Activated CD4-positive, alpha-beta T cell treated with anti-CD3 and anti-CD28 coated beads for 4 hours (primary cell): ENCODE measurements at regions not wholly inside any gene's neighbourhood (a gene's known extent, or its start where the extent isn't known, plus 50 kb on each side); places are given as distances from the start of the nearest gene placed in this dataset.

Experiments
- DNase-seq, 2 donors: peaks; one replicate each; pipeline ENCODE4 v3.0.0-alpha.2; 2020

DNA sequence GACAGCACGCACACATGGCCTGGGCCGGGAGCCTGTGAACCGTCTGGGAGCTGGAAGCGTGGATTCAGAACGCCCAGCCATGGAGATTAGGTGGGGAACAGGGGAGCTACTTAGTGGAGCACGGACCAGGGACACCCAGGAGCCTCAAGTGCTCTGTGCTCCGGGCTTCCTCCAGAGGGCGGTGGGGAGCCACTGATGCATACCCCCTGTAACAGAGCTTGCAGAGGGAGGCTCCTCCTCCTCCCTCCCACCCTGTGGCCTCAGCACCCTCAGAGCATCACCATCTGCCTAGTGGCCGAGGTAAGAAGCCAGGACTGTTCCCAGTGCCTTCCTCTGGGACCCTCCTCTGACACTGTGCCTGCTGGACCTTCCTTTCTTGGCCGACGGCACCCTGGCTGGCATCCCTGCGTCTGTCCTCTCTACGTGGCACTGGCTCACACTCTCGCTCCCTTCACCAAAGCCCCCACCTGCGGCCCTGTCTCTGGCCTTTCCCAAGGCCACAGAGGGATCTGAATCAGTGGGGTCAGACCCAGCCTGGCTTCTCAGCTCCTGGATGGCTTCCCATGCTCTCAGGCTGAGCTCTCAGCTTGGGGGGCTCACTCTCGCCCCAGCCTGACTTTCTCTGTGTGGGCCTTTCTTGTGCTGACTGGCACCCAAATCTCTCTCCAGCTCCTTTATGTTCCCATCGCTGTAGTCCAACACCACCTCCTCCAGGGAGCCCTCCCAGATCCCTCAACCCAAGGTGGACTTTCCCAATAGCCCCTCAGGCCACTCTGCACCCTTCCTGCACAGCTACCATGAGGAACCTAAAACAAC, 780.9 kb downstream of the BRD1 start:
- no peak for DNase-seq

DNA sequence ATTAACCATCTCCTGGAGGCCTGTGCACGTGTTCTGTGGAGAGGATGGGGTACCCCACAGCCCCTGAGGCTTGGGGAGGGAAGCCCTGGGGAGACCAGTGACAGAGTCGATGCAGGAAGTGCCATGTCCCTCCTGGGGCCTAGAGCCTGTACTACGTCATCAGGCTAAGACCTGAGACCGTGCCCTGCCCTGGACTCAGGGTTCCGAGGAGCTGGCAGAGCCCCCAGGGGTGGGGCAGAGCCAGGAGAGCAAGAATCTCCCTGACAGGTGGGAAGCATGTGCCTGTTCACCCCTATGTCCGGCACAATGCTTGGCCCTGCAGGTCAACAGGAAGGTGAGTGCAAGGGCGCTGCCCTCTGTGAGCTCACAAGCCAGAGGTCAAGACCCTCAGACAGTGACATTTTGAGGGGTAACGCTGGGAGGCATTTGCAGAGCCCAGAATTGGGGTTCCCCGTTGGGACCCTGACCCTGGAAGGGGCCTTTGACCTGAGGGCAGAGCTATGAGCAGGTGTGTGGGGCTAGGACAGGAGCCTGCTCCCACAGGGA, 781.6 kb downstream of the BRD1 start:
- no peak for DNase-seq

GRCh38 chr22:49045276-49045675, 782.4 kb downstream of the BRD1 start:
- DNase-seq: no peak

- no peak for DNase-seq
These were observed 782.9 kb downstream of the BRD1 start for GRCh38 chr22:49044776-49045175.

DNA sequence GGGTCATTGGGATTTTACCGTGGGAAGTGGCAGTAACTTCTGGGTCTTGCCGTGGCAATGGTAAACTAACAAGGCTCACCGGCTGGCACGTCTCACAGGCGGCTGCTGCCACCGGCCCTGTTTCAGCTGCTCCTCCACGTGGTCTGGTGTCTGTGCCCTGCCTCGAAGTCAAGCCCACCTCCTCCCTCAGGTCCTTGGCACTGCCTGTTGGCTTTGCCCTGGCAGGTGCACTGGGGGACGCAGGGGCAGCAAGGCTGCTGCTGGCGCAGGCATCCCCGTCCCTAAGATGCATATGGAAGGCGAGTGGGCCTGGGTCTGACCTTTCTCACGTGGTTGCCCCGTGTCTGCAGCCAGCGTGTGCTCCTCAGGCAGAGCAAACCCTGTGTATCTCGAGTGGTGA, 783.6 kb downstream of the BRD1 start:
- DNase-seq: no peak

GRCh38 chr22:49042877-49043859, 784.5 kb downstream of the BRD1 start:
- no peak for DNase-seq

DNA sequence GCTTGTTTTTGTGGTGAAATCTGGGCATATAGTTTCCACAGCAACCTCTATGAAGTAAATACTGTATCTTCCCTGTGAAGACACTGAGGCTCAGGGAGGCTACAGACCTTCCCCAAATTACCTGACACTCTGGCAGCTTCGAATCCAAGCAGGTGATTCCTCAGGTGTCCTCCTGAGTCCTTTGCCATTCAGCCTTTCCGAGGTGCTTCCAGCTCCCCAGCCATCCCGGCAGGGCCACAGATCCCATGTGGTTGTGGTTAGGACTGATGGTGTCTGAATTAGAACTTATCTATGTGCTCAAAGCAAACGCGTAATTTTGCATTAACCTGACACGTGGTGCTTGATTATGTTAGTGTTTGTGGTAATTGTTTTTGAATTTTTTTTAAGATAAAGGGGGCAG, 785.6 kb downstream of the BRD1 start:
- DNase-seq: no peak

DNA sequence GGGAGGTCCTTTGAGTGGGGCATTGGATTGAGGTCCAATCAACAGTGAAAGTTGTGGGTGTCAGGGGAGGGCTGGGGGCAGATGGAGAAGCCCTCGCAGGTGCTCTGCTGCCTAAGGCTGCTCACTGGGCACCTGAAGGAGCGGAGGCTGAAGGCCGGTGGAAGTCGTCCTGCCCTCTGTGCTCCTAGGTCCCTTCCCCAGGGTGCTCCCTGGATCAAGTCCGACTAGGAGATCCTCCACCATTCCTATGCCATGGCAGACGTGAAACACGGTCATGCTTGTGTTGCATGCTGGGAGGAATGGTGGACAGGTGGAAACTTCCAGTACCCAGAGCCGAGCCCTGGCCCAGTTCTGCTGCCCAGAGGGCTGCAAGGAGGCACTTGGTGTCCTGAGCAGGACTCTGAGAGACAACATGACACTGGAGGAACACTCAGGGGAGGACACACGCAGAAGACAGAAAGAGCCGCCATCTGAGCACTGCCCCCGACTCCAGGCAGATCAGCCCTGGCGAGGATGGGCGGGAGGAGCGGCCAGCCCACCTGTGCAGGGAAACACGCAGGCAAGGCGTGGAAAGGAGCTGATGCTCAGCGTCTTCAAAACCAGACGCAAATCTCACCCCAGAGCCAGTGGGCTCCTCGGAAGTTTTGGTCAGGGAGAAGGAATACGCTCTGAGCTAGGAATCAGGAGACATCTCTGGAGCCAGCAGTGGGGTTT, 786.8 kb downstream of the BRD1 start:
- no peak for DNase-seq

DNA sequence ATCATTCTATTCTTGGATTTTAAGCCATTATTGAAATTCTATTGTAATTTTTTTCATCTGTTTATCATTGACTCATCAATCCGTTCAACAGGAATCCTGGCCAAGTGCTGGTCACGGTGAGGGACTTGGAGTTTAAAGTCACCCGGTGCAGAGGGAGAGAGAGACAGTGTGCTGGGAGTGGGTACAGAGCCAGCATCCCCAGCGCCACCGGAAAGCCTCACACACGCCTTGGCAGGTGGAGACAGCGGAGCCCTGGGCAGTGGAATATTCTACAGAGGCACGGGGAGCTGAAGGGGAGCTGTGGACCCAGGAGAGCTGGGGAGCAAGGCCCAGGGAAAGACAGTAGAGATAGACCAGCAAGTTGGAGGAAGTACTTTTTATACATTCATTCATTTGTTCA, 787.6 kb downstream of the BRD1 start:
- DNase-seq: no peak

DNA sequence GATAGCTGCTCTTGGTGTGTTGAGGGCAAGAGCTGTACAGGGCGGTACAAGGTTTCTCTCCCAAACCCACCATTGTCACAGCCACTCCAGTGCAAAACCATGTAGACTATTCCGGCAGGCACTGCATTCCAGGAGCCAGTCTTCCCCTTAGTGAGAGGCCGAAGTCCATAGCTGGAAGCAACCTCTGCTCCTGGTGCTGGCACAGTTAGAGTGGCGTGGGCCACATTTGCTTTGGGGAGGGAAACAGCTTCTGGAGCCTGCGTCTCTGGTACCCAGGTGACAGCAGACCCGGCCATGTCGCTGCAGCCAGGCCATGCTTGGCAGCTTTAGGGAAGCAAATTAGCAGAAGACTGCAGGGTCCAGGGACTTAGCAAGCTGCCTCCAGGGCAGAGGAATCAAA, 788.0 kb downstream of the BRD1 start:
- no peak for DNase-seq

DNA sequence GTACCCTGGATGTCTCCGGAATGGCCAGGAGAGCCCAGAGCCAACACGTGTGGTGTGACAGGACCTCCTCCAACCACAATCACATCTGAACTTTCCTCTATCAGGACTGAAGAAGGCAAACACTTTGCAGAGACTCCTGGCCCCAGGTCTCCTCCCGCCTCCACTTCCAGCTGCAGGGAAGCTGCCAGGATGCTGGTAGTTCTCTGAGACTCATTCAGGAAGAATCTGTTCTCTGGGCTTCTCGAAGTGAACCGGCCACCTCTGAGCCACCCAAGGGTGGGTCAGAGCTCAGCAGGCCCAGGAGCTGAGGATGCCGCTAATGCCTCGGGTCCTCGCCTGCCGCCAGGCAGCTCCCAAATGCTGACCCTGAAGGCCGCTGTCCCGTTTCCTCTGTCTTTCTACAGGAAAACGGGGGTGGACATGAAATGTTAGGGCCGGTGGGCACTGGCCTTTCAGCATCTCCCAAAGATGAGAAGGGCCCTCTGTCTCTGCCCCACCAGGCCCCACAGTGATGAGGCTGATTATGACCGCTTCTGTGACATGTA, 789.9 kb downstream of the BRD1 start:
- DNase-seq: no peak

GRCh38 chr22:49036513-49036912, 791.2 kb downstream of the BRD1 start:
- DNase-seq: no peak

DNA sequence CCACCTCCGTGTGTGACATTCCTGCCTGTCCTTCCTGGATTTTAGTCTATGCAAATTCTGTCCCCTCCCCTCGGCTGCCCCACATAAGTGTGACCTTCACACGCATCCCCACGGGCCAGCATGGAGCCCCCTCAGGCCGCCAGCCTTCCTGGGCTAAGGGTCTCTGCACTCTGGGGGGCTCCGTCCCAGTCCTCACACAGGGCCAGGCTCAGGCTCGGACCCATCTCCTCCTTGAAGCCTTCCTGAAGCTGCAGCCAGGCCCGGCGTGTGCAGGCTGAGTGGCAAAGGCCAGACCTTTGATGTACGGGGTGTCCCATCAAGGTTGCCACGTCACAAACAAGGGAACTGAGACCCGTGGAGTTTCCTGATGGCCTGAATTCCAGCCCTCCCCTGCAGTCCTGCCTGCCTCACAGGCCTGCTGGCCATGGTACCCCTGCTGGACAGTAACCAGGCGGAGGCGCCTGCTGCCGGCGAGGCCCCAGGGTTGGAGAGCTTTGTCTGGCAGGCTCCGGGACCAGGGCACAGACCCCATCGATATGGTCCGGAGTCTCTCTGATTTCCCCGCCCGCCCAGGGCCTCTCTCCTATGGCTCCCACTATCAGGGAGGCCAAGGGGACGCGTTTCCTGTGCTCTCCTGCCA, 791.7 kb downstream of the BRD1 start:
- DNase-seq: no peak

DNA sequence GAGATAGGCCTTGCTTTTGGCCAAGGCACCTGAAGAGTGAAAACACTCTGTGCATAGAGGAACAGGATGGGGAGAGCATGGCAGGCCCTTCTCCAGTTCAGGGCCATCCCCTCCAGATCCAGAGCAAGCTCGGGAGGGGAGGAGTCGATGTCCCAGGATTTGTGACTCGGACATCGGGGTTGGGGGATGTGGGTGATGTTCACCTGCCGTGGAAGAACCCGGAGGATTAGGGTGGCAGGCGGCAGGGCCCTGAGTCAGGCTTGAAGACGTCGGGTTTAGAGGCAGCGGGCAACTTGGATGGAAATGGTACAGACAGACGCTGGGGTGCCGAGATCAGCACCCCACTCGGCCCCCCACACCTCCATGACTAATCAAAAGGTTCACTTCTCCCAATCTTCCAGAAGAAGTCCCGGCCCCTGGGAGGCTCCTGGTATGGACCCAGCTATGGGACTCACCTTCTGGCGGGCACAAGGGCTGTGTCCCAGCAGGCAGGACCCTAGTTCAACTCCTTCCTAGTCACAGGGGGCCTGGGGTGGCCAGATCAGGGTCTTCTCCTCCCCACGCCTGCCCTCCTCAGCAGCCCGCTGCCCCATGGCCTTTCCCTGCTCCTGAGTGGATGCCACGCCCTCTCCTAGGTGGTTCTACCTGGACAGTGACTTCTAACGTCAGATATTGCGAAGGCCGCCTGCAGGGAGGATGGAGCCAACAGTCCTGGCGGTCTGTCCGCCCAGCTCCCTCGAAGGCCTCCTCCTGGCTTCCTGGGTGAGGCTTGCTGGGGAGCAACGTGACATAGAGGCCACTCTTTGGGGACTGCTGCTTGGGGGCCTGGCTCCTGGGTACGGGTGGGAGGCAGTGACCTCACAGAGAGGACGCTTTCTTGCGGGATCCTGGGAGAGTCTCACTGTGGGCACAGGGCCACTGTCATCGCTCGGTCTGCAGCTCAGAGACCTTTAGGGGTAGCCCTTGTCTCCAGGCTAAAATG, 792.5 kb downstream of the BRD1 start:
- DNase-seq: no peak

GRCh38 chr22:49033616-49034015, 794.1 kb downstream of the BRD1 start:
- DNase-seq: no peak

GRCh38 chr22:49032821-49033220, 794.9 kb downstream of the BRD1 start:
- DNase-seq: no peak

DNA sequence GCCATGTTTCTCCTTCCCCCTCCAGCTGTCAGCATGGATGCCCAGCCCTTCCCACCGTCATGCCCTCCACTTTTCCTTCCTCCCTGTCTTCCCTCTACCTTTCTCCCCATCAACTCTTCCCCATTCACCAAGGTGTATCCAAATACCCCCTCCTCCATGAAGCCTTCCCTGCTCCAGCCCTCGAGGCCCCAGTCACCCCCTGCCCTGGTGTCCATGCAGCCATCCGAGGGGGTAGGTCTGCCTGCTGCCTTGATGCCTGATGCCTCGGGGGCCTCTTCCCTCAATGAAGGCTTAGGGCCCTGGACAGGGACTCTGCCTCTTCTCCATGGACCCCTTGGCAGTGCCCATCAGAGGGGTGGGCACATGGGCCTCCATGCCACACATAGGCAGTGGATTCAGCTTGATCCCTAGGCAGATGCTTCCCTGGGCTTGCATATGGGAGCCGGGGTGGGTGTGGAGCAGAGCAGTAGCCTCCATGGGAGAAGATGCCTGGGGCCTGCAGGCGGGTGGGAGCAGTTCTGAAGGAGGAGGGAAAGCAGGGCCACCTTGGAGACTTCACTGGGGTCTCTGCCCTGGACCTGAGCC, 795.8 kb downstream of the BRD1 start:
- DNase-seq: no peak

DNA sequence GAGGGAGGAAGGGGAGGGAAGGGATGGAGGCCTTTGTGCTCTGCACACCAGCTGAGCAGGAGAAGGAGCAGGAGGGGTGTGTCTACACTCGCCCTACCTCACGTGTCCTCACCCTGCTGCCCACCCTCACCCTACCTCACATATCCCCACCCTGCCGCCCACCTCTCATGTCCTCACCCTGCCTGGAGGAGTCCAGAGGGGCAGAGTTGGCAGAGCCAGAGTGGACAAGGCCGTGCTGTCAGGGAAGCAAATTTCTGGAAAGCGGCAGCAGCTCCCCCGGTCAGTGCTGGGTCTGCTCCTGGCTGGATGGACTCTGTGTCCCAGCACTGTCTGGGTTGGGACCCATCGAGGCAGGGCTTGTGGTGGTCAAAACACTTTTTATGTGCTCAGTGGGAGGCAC, 799.6 kb downstream of the BRD1 start:
- no peak for DNase-seq

DNA sequence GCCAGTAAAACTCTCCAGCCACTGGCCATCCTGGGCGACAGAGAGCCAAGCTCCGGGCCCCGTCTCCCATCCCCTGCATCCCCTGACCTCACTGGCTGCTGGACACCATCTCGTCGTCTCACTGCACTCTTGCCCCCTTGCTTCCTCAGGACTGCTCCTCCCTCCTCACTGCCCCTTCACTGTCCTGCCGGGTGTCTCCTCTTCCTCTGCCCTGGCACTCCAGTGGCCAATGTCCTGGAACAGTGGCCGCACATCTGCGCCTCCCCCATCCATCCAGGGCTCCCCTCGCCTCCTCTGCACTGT, 800.4 kb downstream of the BRD1 start:
- no peak for DNase-seq

DNA sequence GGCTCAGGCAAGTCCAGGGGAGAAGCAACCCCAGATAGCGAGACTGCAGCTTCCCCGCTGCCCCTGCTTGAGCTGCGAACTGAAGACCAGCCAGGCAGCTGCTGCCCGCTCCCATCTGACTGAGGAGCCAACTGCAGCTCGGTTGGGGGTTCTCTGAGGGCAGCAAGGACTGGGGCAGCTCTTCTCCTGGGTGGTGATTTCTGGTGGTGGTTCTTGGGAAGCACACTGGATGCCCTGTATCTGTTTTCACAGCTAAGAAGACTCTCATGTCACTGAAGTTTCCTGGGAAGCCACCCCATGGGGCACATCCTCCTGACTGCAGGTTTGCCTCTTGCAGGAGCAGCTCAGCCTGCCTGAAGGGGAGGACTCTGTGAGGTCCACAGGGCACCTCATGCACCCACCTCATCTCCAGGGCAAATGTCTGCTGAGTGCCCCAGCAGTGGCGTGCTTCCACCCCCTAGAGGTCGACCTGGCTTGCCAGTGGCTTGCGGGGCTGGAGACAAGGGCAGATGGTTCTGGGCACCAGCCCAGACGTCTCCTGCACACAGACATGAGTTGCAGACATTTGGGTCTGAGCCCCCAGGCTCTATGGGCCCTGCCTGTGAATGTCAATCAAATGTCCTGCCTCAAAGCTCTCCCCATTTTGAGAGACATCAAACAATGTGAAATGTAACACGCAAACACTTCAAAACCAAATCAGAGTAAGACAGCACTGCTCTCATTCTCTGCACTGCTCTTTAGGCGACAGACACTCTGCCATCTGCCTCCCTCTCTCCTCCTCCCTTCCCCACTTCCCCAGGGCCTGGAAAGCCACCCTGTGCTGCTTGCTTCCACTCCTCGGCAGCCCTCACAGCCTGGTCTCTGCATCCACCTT, 800.9 kb downstream of the BRD1 start:
- DNase-seq: no peak
